ENCODE measurements at regions not wholly inside any gene's neighbourhood (a gene's known extent, or its start where the extent isn't known, plus 50 kb on each side); places are given as distances from the start of the nearest gene placed in this dataset.
A peak's percentile ranks its signal among the peaks of the same experiment; 100 is the strongest.
"Not testable (repeated sequence)": the region's sequence is repeated elsewhere in the genome, so short reads cannot be mapped to it uniquely, and the experiment has no call there.

- no peaks in the 10 kb centered on the region for H3K27me3 ChIP-seq
- no peak for DNase-seq
- H3K36me3 ChIP-seq = no peaks in the 10 kb centered on the region
- no peak overlapping the region for H3K4me3 ChIP-seq
- H3K4me1 ChIP-seq = peaks cover 12% of the 10 kb centered on the region; the same call in 1 of the 2 replicates
- H3K9me3 ChIP-seq (replicated peaks) = no peaks in the 10 kb centered on the region
- H3K27ac ChIP-seq = no peak overlapping the region
Measured at GRCh38 chr10:22803261-22803885, 89.0 kb upstream of the PIP4K2A start.

- H3K4me3 ChIP-seq = no peak overlapping the region
- peaks cover 12% of the 10 kb centered on the region; the same call in 1 of the 2 replicates for H3K4me1 ChIP-seq
- DNase-seq = no peak
- H3K36me3 ChIP-seq = no peaks in the 10 kb centered on the region
- H3K9me3 ChIP-seq (replicated peaks) = no peaks in the 10 kb centered on the region
- H3K27me3 ChIP-seq = no peaks in the 10 kb centered on the region
- H3K27ac ChIP-seq = no peak overlapping the region
Measured at GRCh38 chr10:22801785-22802184, 87.4 kb upstream of the PIP4K2A start.

GRCh38 chr10:22797796-22798195, 83.4 kb upstream of the PIP4K2A start:
- H3K4me1 ChIP-seq; H3K9me3 ChIP-seq (replicated peaks); H3K27me3 ChIP-seq; H3K27ac ChIP-seq; H3K4me3 ChIP-seq; H3K36me3 ChIP-seq; DNase-seq: not testable (repeated sequence)

- H3K9me3 ChIP-seq (replicated peaks) = no peaks in the 10 kb centered on the region
- no peak for DNase-seq
- no peaks in the 10 kb centered on the region for H3K4me1 ChIP-seq
- H3K4me3 ChIP-seq = no peak overlapping the region
- no peak overlapping the region for H3K27ac ChIP-seq
- H3K36me3 ChIP-seq = no peaks in the 10 kb centered on the region; the same call in 1 of the 2 replicates
- H3K27me3 ChIP-seq = no peaks in the 10 kb centered on the region
Measured at GRCh38 chr10:22795546-22795945, 81.2 kb upstream of the PIP4K2A start.

GRCh38 chr10:22792161-22792560, 77.8 kb upstream of the PIP4K2A start:
- DNase-seq = no peak
- no peaks in the 10 kb centered on the region for H3K4me1 ChIP-seq
- H3K27ac ChIP-seq = no peak overlapping the region
- H3K36me3 ChIP-seq = no peaks in the 10 kb centered on the region; the same call in 1 of the 2 replicates
- no peaks in the 10 kb centered on the region for H3K27me3 ChIP-seq
- H3K4me3 ChIP-seq = no peak overlapping the region
- no peaks in the 10 kb centered on the region for H3K9me3 ChIP-seq (replicated peaks)

- Histone ChIP-seq H3K27me3 (no peaks in the 10 kb centered on the region), H3K27ac (no peak overlapping the region), H3K4me1 (no peaks in the 10 kb centered on the region), H3K4me3 (no peak overlapping the region), H3K9me3 (replicated peaks) (no peaks in the 10 kb centered on the region), H3K36me3 (no peaks in the 10 kb centered on the region; the same call in 1 of the 2 replicates)
- DNase-seq = no peak
Measured at GRCh38 chr10:22791665-22792064, 77.3 kb upstream of the PIP4K2A start.

- no peaks in the 10 kb centered on the region for H3K4me1 ChIP-seq
- H3K27me3 ChIP-seq = no peaks in the 10 kb centered on the region
- no peak overlapping the region for H3K4me3 ChIP-seq
- no peak overlapping the region for H3K27ac ChIP-seq
- H3K9me3 ChIP-seq (replicated peaks) = no peaks in the 10 kb centered on the region
- DNase-seq = no peak
- H3K36me3 ChIP-seq = no peaks in the 10 kb centered on the region
Measured at GRCh38 chr10:22784668-22785067, 70.3 kb upstream of the PIP4K2A start.

GRCh38 chr10:22783807-22784206, 69.4 kb upstream of the PIP4K2A start:
- no peaks in the 10 kb centered on the region for H3K9me3 ChIP-seq (replicated peaks)

GRCh38 chr10:22780474-22780885, 66.1 kb upstream of the PIP4K2A start:
- H3K9me3 ChIP-seq (replicated peaks) = no peaks in the 10 kb centered on the region
- no peak overlapping the region for H3K4me3 ChIP-seq
- no peaks in the 10 kb centered on the region for H3K36me3 ChIP-seq
- no peak for DNase-seq
- H3K27ac ChIP-seq = no peak overlapping the region
- H3K27me3 ChIP-seq = no peaks in the 10 kb centered on the region
- no peaks in the 10 kb centered on the region for H3K4me1 ChIP-seq

More at GRCh38 chr10:22783807-22784206, 69.4 kb upstream of the PIP4K2A start:
- no peak overlapping the region for H3K27ac ChIP-seq
- DNase-seq = no peak
- H3K4me1 ChIP-seq = no peaks in the 10 kb centered on the region
- no peaks in the 10 kb centered on the region for H3K36me3 ChIP-seq
- H3K4me3 ChIP-seq = no peak overlapping the region
- H3K27me3 ChIP-seq = no peaks in the 10 kb centered on the region

- no peak overlapping the region for H3K4me3 ChIP-seq
- no peaks in the 10 kb centered on the region for H3K36me3 ChIP-seq
- no peak overlapping the region for H3K27ac ChIP-seq
- no peaks in the 10 kb centered on the region for H3K9me3 ChIP-seq (replicated peaks)
- no peaks in the 10 kb centered on the region for H3K27me3 ChIP-seq
- no peaks in the 10 kb centered on the region for H3K4me1 ChIP-seq
- peak; percentile 4 to 8 for DNase-seq
Measured at GRCh38 chr10:22779331-22780019, 65.1 kb upstream of the PIP4K2A start.

GRCh38 chr10:22774102-22774501, 59.7 kb upstream of the PIP4K2A start:
- no peak overlapping the region for H3K27ac ChIP-seq
- no peaks in the 10 kb centered on the region for H3K36me3 ChIP-seq
- no peaks in the 10 kb centered on the region for H3K27me3 ChIP-seq
- no peaks in the 10 kb centered on the region for H3K4me1 ChIP-seq
- no peak for DNase-seq
- H3K9me3 ChIP-seq (replicated peaks) = no peaks in the 10 kb centered on the region
- no peak overlapping the region for H3K4me3 ChIP-seq

- H3K9me3 ChIP-seq (replicated peaks); H3K4me3 ChIP-seq; H3K27ac ChIP-seq; DNase-seq; H3K27me3 ChIP-seq; H3K4me1 ChIP-seq; H3K36me3 ChIP-seq: not testable (repeated sequence)
Measured at GRCh38 chr10:22771631-22772030, 57.3 kb upstream of the PIP4K2A start.

GRCh38 chr10:22770270-22770669, 55.9 kb upstream of the PIP4K2A start:
- Histone ChIP-seq H3K4me1 (no peaks in the 10 kb centered on the region), H3K9me3 (replicated peaks) (0 out of 2 replicates have a peak, but pooled peaks cover 3% of the 10 kb centered on the region), H3K27me3 (no peaks in the 10 kb centered on the region), H3K36me3 (no peaks in the 10 kb centered on the region), H3K27ac (no peak overlapping the region), H3K4me3 (no peak overlapping the region)
- no peak for DNase-seq

GRCh38 chr10:22767859-22768258, 53.5 kb upstream of the PIP4K2A start:
- no peak for DNase-seq
- H3K4me1 ChIP-seq = no peaks in the 10 kb centered on the region
- no peak overlapping the region for H3K27ac ChIP-seq
- 0 out of 2 replicates have a peak, but pooled peaks cover 3% of the 10 kb centered on the region for H3K9me3 ChIP-seq (replicated peaks)
- no peaks in the 10 kb centered on the region for H3K27me3 ChIP-seq
- no peak overlapping the region for H3K4me3 ChIP-seq
- H3K36me3 ChIP-seq = no peaks in the 10 kb centered on the region

- H3K4me1 ChIP-seq = no peaks in the 10 kb centered on the region
- H3K9me3 ChIP-seq (replicated peaks) = 0 out of 2 replicates have a peak, but pooled peaks cover 3% of the 10 kb centered on the region
- H3K27ac ChIP-seq = no peak overlapping the region
- H3K36me3 ChIP-seq = no peaks in the 10 kb centered on the region
- H3K27me3 ChIP-seq = no peaks in the 10 kb centered on the region
- DNase-seq = no peak
- H3K4me3 ChIP-seq = no peak overlapping the region
Measured at GRCh38 chr10:22766693-22767092, 52.3 kb upstream of the PIP4K2A start.

Measured in SJCRH30 (cell line).